Mucosa of descending colon (tissue), 3 donors: ENCODE measurements at regions not wholly inside any gene's neighbourhood (a gene's known extent, or its start where the extent isn't known, plus 50 kb on each side); places are given as distances from the start of the nearest gene placed in this dataset.

Experiments
- ATAC-seq: fragments of 200-7000 bp; cut with Tn5 transposase; one replicate; pipeline ENCODE4 v1.9.1; 2020; ENCODE audit warnings: mild to moderate bottlenecking, moderate library complexity
- DNase-seq, 3 donors: peaks; one replicate each; pipeline ENCODE4 v3.0.0-alpha.2; 2020
- H3K36me3 ChIP-seq: fragments of 200-600 bp; one replicate; pipeline ENCODE4 v1.8.0; 2021; ENCODE audit warnings: low read depth, mild to moderate bottlenecking
- H3K4me1 ChIP-seq: fragments of 200-600 bp; one replicate; pipeline ENCODE4 v1.8.0; 2021; ENCODE audit warnings: low read depth, mild to moderate bottlenecking
- H3K4me3 ChIP-seq: fragments of 200-600 bp; one replicate; pipeline ENCODE4 v1.8.0; 2021; ENCODE audit warnings: mild to moderate bottlenecking
- H3K9me3 ChIP-seq: fragments of 200-600 bp; one replicate; pipeline ENCODE4 v1.8.0; 2021; ENCODE audit warnings: mild to moderate bottlenecking
- intact Hi-C, 2 donors: fragments of 100-400 bp; cut with DNase I in 1 of 2; cut with micrococcal nuclease in 1 of 2; formaldehyde crosslinking; loops; one replicate each; pipeline versions ENCODE4 v1.11.0 to v1.11.1; 2022; cut with DNase I, micrococcal nuclease
- TF ChIP-seq, protein P1 (sequence below): fragments of 200-600 bp; IDR thresholded peaks from one replicate; pipeline ENCODE4 v1.8.0; 2022; ENCODE audit warnings: antibody characterized with exemption, mild to moderate bottlenecking
- donor health status: DM: no; HTN: no; CAD: no; lungs with moderate emphysema.
- donor health status: DM: no; HTN: no; CAD: no.
- donor health status: DM: no; HTN: yes; CAD: no.

DNA sequence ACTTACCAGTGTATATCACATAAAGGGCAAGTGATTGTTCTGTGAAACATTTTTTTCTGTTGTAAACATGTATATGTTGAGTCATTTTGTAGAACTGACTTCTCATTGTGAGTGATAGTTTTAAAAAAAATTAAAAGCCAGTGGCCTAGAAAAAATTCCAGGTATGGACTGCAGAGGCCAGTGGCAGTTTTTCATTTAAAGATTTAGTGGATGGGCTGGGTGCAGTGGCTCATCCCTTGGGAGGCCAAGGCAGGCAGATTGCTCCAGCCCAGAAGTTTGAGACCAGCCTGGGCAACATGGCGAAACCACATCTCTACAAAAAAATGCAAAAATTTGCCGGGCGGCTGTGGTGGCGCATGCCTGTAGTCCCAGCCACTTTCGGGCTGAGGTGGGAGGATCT lies 84.7 kb upstream of the MDM1 start:
- Histone ChIP-seq H3K9me3 (no peaks in the 10 kb centered on the region), H3K4me3 (no peak overlapping the region), H3K4me1 (peaks cover 15% of the 10 kb centered on the region), H3K36me3 (no peaks in the 10 kb centered on the region)
- intact Hi-C loops, result no loop called here
- ATAC-seq (no peak), DNase-seq (no peak)
- TF ChIP-seq, protein P1, sequence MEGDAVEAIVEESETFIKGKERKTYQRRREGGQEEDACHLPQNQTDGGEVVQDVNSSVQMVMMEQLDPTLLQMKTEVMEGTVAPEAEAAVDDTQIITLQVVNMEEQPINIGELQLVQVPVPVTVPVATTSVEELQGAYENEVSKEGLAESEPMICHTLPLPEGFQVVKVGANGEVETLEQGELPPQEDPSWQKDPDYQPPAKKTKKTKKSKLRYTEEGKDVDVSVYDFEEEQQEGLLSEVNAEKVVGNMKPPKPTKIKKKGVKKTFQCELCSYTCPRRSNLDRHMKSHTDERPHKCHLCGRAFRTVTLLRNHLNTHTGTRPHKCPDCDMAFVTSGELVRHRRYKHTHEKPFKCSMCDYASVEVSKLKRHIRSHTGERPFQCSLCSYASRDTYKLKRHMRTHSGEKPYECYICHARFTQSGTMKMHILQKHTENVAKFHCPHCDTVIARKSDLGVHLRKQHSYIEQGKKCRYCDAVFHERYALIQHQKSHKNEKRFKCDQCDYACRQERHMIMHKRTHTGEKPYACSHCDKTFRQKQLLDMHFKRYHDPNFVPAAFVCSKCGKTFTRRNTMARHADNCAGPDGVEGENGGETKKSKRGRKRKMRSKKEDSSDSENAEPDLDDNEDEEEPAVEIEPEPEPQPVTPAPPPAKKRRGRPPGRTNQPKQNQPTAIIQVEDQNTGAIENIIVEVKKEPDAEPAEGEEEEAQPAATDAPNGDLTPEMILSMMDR, result no peak

DNA sequence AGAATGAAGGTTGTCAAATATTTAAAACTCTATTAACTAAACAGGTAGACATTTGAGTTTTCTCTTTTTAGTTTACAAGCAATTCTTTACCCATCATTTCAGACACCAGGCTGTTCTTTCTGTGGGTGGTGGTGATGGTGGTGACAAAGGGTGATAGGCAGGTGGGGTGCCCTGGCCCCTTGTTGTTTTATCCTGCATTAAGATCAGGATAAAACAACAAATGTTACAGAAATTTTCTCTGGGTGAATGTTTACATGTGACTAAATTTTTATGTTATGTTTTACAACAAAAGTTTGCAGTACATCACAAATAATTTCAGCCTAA lies 85.9 kb upstream of the MDM1 start:
- H3K4me3 ChIP-seq, result no peak overlapping the region
- TF ChIP-seq, protein P1, result no peak
- H3K36me3 ChIP-seq, result no peaks in the 10 kb centered on the region
- no peaks in the 10 kb centered on the region for H3K9me3 ChIP-seq
- peaks cover 15% of the 10 kb centered on the region for H3K4me1 ChIP-seq
- DNase-seq, result no peak
- intact Hi-C loops, result no loop called here
- no peak for ATAC-seq

DNA sequence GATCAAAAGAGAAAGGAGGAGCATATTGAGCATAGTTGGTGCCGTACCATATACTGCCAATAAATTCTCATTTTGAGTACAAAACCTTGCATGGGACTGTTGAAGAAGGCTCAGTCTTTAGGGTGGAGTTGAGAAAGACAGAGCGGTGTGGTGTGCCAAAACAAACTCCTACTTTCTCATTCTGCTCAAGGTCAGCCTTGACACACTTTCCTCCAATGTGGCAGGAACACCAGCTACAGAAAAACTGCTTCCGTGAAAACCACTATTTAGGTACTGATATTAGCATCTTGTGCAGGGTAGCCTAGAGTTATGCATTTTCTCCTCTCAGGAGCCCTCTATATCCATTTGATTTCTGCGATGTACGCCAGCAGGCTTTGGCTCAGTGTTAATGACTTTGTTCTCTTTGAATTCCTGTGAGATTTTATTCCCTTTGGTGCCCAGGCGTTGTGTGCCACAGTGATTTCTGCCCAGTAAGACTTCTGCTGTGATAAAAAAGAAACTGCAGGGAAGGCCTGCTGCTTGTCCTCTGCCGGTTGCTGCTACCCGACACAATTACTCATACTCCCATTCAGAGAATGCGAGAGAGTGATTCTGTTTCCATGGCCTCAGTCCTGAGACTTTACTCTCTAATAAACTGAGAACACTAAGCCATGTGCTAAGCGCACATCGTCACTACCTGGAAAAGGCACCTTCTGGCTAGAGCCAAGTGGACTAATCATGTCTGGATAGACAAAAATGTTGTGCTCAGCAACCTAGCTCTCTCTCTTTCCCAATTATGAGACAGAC lies 88.3 kb upstream of the MDM1 start:
- H3K4me3 ChIP-seq, result no peak overlapping the region
- DNase-seq, result peak in 1 of 3 donors; percentile 37
- peak; percentile 86 for ATAC-seq
- intact Hi-C loops, result no loop called here
- TF ChIP-seq, protein P1, result no peak
- no peaks in the 10 kb centered on the region for H3K9me3 ChIP-seq
- H3K4me1 ChIP-seq, result peaks cover 15% of the 10 kb centered on the region
- no peaks in the 10 kb centered on the region for H3K36me3 ChIP-seq

DNA sequence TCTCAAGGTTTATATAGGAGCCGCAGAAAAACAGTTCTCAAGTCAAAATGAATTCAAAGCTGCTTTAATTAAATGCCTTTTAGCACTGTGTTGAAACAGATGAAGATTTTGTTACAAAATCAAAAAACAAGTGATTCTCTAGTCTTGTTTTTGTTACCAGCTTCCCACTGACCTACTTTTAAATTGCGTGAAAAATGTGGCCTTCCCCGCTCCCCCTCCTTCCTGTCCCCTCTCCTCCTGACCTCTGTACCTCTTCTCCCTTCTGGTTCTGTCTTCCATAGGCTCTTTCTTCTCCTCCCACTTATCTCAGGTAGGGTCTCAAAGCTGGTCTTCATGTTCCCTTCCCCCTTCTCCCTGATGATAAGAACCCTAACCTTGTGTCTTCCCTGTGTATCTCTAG lies 90.0 kb upstream of the MDM1 start:
- peaks cover 15% of the 10 kb centered on the region for H3K4me1 ChIP-seq
- no peaks in the 10 kb centered on the region for H3K9me3 ChIP-seq
- TF ChIP-seq, protein P1, result no peak
- no peak for DNase-seq
- H3K4me3 ChIP-seq, result no peak overlapping the region
- intact Hi-C loops, result no loop called here
- no peaks in the 10 kb centered on the region for H3K36me3 ChIP-seq
- no peak for ATAC-seq

DNA sequence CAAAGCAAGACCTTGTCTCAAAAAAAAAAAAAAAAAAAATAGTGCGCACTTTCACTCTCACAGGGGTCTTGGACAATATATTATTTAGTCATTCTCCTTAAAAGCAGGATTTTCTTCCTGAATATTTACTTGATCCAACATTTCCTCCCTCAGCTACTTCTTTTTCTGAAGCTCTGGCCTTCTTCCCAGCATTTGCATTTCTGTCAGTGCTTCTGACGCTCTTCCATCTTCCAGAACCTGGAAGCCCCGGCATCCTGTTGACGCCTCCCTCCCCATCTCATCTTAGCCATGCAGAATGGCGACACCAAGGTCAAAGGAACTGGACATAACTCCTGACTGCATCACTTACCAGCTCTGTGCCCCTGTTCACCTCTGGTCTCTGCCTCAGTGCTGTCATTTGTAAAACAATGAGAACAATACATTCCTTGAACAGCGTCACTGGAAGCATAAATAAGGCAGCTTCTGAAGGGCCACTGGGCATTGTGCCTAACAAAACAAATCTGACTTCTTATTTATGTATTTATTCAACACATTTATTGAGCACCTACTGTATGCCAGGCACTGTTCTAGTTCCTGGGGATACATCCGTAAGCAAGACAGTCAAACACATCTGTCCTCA lies 90.9 kb upstream of the MDM1 start:
- no peaks in the 10 kb centered on the region for H3K36me3 ChIP-seq
- intact Hi-C loops, result no loop called here
- H3K4me1 ChIP-seq, result peaks cover 15% of the 10 kb centered on the region
- no peak for DNase-seq
- ATAC-seq, result no peak
- TF ChIP-seq, protein P1, result no peak
- no peaks in the 10 kb centered on the region for H3K9me3 ChIP-seq
- no peak overlapping the region for H3K4me3 ChIP-seq
